SK-N-SH (cell line): ENCODE measurements at regions not wholly inside any gene's neighbourhood (a gene's known extent, or its start where the extent isn't known, plus 50 kb on each side); places are given as distances from the start of the nearest gene placed in this dataset.

Experiments
- CTCF ChIA-PET: fragments of 300-600, 350-600 bp; formaldehyde crosslinking; extraction: SDS; loops from one replicate; lab custom pipeline; 2021; lab: Yijun Ruan, JAX
- POLR2A ChIA-PET: fragments of 350-600 bp; sonication (Branson Sonifier 250); formaldehyde crosslinking; extraction: SDS; loops from one replicate; lab custom pipeline; 2020; ENCODE audit warnings: antibody characterized with exemption, inconsistent platforms; lab: Yijun Ruan, JAX
- DNase-seq: peaks from one replicate; pipeline ENCODE4 v3.0.0; 2012
- H2AFZ ChIP-seq: fragments of 200-600 bp; sonication (generic); 2 replicates; pipeline ENCODE4 v1.8.1; 2016; ENCODE audit warnings: antibody characterized with exemption, mild to moderate bottlenecking, low read depth
- H3F3A ChIP-seq: fragments of 200-600 bp; sonication (generic); replicated peaks from 2 replicates; pipeline ENCODE3; 2016; ENCODE audit warnings: antibody characterized with exemption, mild to moderate bottlenecking; ENCODE audit not compliant: insufficient read depth
- H3K27ac ChIP-seq, 2 experiments: fragments of 200-500 bp in 1 of 2; fragments of 200-600 bp in 1 of 2; sonication (Bioruptor generic) in 1 of 2; sonication (generic), shearing (Covaris generic) in 1 of 2; 2 replicates each; pipeline versions ENCODE4 v1.5.1 to v1.6.1; 2014 to 2016; ENCODE audit warnings: low read depth in 2 of 2, inconsistent platforms in 1 of 2, low read length in 1 of 2, mild to moderate bottlenecking in 1 of 2, mixed read lengths in 1 of 2
- H3K27me3 ChIP-seq: fragments of 200-600 bp; sonication (generic), shearing (Covaris generic); 2 replicates; pipeline ENCODE4 v1.6.1; 2016; ENCODE audit warnings: mixed run types; ENCODE audit not compliant: insufficient read depth
- H3K36me3 ChIP-seq, 2 experiments: fragments of 200-500 bp in 1 of 2; fragments of 200-600 bp in 1 of 2; sonication (Bioruptor generic) in 1 of 2; sonication (generic) in 1 of 2; replicated peaks in 1 of 2; 2 replicates each; pipeline versions ENCODE3 to v1.5.1; 2014 to 2016; ENCODE audit warnings: low read length in 1 of 2, mild to moderate bottlenecking in 1 of 2; ENCODE audit not compliant: insufficient read depth in 2 of 2, control insufficient read depth in 1 of 2
- H3K4me1 ChIP-seq, 2 experiments: fragments of 200-500 bp in 1 of 2; fragments of 200-600 bp in 1 of 2; sonication (Bioruptor generic) in 1 of 2; sonication (generic), shearing (Covaris generic) in 1 of 2; 2 replicates each; pipeline versions ENCODE4 v1.5.1 to v1.6.1; 2014 to 2016; ENCODE audit warnings: low read depth in 1 of 2, low read length in 1 of 2, mixed run types in 1 of 2; ENCODE audit not compliant: insufficient read depth in 2 of 2, control insufficient read depth in 1 of 2
- H3K4me2 ChIP-seq: fragments of 200-600 bp; sonication (generic), shearing (Covaris generic); 2 replicates; pipeline ENCODE4 v1.6.1; 2017; ENCODE audit warnings: mixed run types
- H3K4me3 ChIP-seq, 2 experiments: fragments of 200-500 bp in 1 of 2; fragments of 200-600 bp in 1 of 2; sonication (Bioruptor generic) in 1 of 2; sonication (generic), shearing (Covaris generic) in 1 of 2; 2 replicates each; pipeline versions ENCODE4 v1.5.1 to v1.8.1; 2014 to 2016; ENCODE audit warnings: low read depth in 2 of 2, inconsistent platforms in 1 of 2, low read length in 1 of 2, mild to moderate bottlenecking in 1 of 2, mixed read lengths in 1 of 2, moderate library complexity in 1 of 2
- H3K79me2 ChIP-seq: fragments of 200-600 bp; sonication (generic); 2 replicates; pipeline ENCODE4 v1.8.1; 2017; ENCODE audit warnings: mild to moderate bottlenecking; ENCODE audit not compliant: insufficient read depth
- H3K9ac ChIP-seq: fragments of 200-600 bp; sonication (generic); 2 replicates; pipeline ENCODE4 v1.6.1; 2017; ENCODE audit warnings: mixed run types
- H3K9me2 ChIP-seq: fragments of 200-600 bp; sonication (generic); 2 replicates; pipeline ENCODE4 v1.6.1; 2017; ENCODE audit warnings: mixed run types
- H3K9me3 ChIP-seq: fragments of 200-600 bp; sonication (generic); 2 replicates; pipeline ENCODE4 v1.6.1; 2017; ENCODE audit warnings: mixed run types, mild to moderate bottlenecking, moderate library complexity
- H4K20me1 ChIP-seq: fragments of 200-600 bp; sonication (generic); 2 replicates; pipeline ENCODE4 v1.6.1; 2017; ENCODE audit warnings: mild to moderate bottlenecking, mixed run types; ENCODE audit not compliant: insufficient read depth
- CHD2 ChIP-seq: fragments of 150-350 bp; IDR thresholded peaks from 2 replicates; pipeline ENCODE4 v1.6.1; 2018; ENCODE audit warnings: low read length; ENCODE audit not compliant: partially characterized antibody
- ELF1 ChIP-seq: IDR thresholded peaks from 2 replicates; pipeline ENCODE4 v1.4.0; 2012
- EP300 ChIP-seq, 2 experiments: IDR thresholded peaks; 2 replicates each; pipeline versions ENCODE4 v1.4.0 to v1.6.1; 2012; ENCODE audit warnings: borderline replicate concordance in 1 of 2, low read depth in 1 of 2, low read length in 1 of 2
- EZH2phosphoT487 ChIP-seq: fragments of 200-600 bp; sonication (generic); IDR thresholded peaks from 2 replicates; pipeline ENCODE4 v1.6.1; 2017; ENCODE audit warnings: low read depth, mixed run types, mild to moderate bottlenecking, antibody characterized with exemption, moderate library complexity, borderline replicate concordance
- FOSL2 ChIP-seq: IDR thresholded peaks from 2 replicates; pipeline ENCODE4 v1.4.0; 2012; ENCODE audit warnings: low read depth, mild to moderate bottlenecking, moderate library complexity, borderline replicate concordance
- FOXM1 ChIP-seq: IDR thresholded peaks from 2 replicates; pipeline ENCODE4 v1.4.0; 2012; ENCODE audit warnings: low read depth, mild to moderate bottlenecking
- GABPA ChIP-seq: IDR thresholded peaks from 2 replicates; pipeline ENCODE4 v1.4.0; 2012; ENCODE audit warnings: low read depth, mild to moderate bottlenecking
- JUND ChIP-seq: IDR thresholded peaks from 2 replicates; pipeline ENCODE4 v1.4.0; 2012
- POLR2AphosphoS5 ChIP-seq: IDR thresholded peaks from 2 replicates; pipeline ENCODE4 v1.6.1; 2012; ENCODE audit warnings: low read depth, low read length
- RCOR1 ChIP-seq: fragments of 150-350 bp; IDR thresholded peaks from 2 replicates; pipeline ENCODE4 v1.6.1; 2017; ENCODE audit warnings: antibody characterized with exemption, low read length
- RXRA ChIP-seq: IDR thresholded peaks from 2 replicates; pipeline ENCODE4 v1.4.0; 2012; ENCODE audit warnings: low read depth, mild to moderate bottlenecking, borderline replicate concordance
- TAF1 ChIP-seq: IDR thresholded peaks from 2 replicates; pipeline ENCODE4 v1.6.1; 2012; ENCODE audit warnings: low read depth, mild to moderate bottlenecking, low read length, moderate library complexity, borderline replicate concordance
- TCF12 ChIP-seq: IDR thresholded peaks from 2 replicates; pipeline ENCODE4 v1.4.0; 2012
- TEAD4 ChIP-seq: IDR thresholded peaks from 2 replicates; pipeline ENCODE4 v1.4.0; 2012; ENCODE audit warnings: mild to moderate bottlenecking, borderline replicate concordance; ENCODE audit not compliant: insufficient read depth
- YY1 ChIP-seq: IDR thresholded peaks from 2 replicates; pipeline ENCODE4 v1.4.0; 2012; ENCODE audit warnings: low read depth, mild to moderate bottlenecking
- WGBS: methylation state at CpG from one replicate; pipeline ENCODE4 v1.1.6; 2017; ENCODE audit warnings: low lambda C conversion rate; 5-methylcytosine and 5-hydroxymethylcytosine counted together
- TF ChIP-seq, protein P1 (sequence below): IDR thresholded peaks from 2 replicates; pipeline ENCODE4 v1.4.0; 2012; ENCODE audit warnings: low read depth
- TF ChIP-seq, protein P2 (sequence below): fragments of 200-600 bp; sonication (generic); IDR thresholded peaks from 2 replicates; pipeline ENCODE4 v1.6.1; 2017; ENCODE audit warnings: antibody characterized with exemption, mild to moderate bottlenecking, moderate library complexity
- TF ChIP-seq, protein P3 (sequence below): IDR thresholded peaks from 2 replicates; pipeline ENCODE4 v1.4.0; 2012; ENCODE audit warnings: low read depth, borderline replicate concordance
- TF ChIP-seq, protein P4 (sequence below): IDR thresholded peaks from 2 replicates; pipeline ENCODE4; 2012
- TF ChIP-seq, protein P5 (sequence below): fragments of 150-350 bp; IDR thresholded peaks from 2 replicates; pipeline ENCODE4 v1.6.1; 2016; ENCODE audit warnings: mild to moderate bottlenecking, low read depth, low read length

- H3K4me2 ChIP-seq = no peak overlapping the region
- DNase-seq = no peak
- no peaks in the 10 kb centered on the region for H3K79me2 ChIP-seq
- H3K27ac ChIP-seq = no peak overlapping the region
- ChIA-PET POLR2A (no interaction called here), CTCF (interaction anchor here (0.8 to 2.2 kb wide), 4 partner anchors 12 to 337 kb away, joined by 3 to 8 read pairs (median 5); no protein-coding TSS in a partner anchor)
- peaks cover 7% of the 10 kb centered on the region for H3F3A ChIP-seq
- 42% methylated on average over 2 of the region's 3 CpGs for WGBS
- H3K4me3 ChIP-seq = no peak overlapping the region
- H3K9me2 ChIP-seq = no peaks in the 10 kb centered on the region
- H3K9ac ChIP-seq = no peak overlapping the region
- no peak overlapping the region for H2AFZ ChIP-seq
- no peaks in the 10 kb centered on the region for H3K27me3 ChIP-seq
- no peaks in the 10 kb centered on the region for H3K36me3 ChIP-seq
- no peaks in the 10 kb centered on the region for H4K20me1 ChIP-seq
- H3K4me1 ChIP-seq = peaks cover 0 to 9% of the 10 kb centered on the region in 2 experiments; a peak in 3 of 4 replicates
- TF ChIP-seq CHD2 = no peak
- TF ChIP-seq FOSL2 = no peak
- no peak for TF ChIP-seq RCOR1
- TF ChIP-seq EZH2phosphoT487 = no peak
- no peak for TF ChIP-seq ELF1
- no peak for TF ChIP-seq TAF1
- no peak for TF ChIP-seq JUND
- no peak for TF ChIP-seq EP300 (IDR thresholded peaks at IDR 0.05; ENCODE audit: borderline replicate concordance in 1 of 2, low read depth in 1 of 2, low read length in 1 of 2)
- TF ChIP-seq, all 33 proteins: peak for 0
- H3K9me3 ChIP-seq = no peaks in the 10 kb centered on the region
Measured at GRCh38 chr20:36102306-36102705, 52.2 kb upstream of the EPB41L1 start.

- H3K4me2 ChIP-seq = no peak overlapping the region
- peaks cover 0 to 6% of the 10 kb centered on the region in 2 experiments; a peak in 3 of 4 replicates for H3K4me1 ChIP-seq
- TF ChIP-seq EZH2phosphoT487 (no peak), GABPA (no peak), POLR2AphosphoS5 (no peak), YY1 (no peak), RXRA (no peak), RCOR1 (no peak), FOXM1 (no peak), EP300 (IDR thresholded peaks at IDR 0.05; ENCODE audit: borderline replicate concordance in 1 of 2, low read depth in 1 of 2, low read length in 1 of 2) (no peak), TCF12 (no peak), TEAD4 (no peak), FOSL2 (no peak)
- TF ChIP-seq, protein P1, sequence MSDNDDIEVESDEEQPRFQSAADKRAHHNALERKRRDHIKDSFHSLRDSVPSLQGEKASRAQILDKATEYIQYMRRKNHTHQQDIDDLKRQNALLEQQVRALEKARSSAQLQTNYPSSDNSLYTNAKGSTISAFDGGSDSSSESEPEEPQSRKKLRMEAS = no peak
- TF ChIP-seq, protein P2, sequence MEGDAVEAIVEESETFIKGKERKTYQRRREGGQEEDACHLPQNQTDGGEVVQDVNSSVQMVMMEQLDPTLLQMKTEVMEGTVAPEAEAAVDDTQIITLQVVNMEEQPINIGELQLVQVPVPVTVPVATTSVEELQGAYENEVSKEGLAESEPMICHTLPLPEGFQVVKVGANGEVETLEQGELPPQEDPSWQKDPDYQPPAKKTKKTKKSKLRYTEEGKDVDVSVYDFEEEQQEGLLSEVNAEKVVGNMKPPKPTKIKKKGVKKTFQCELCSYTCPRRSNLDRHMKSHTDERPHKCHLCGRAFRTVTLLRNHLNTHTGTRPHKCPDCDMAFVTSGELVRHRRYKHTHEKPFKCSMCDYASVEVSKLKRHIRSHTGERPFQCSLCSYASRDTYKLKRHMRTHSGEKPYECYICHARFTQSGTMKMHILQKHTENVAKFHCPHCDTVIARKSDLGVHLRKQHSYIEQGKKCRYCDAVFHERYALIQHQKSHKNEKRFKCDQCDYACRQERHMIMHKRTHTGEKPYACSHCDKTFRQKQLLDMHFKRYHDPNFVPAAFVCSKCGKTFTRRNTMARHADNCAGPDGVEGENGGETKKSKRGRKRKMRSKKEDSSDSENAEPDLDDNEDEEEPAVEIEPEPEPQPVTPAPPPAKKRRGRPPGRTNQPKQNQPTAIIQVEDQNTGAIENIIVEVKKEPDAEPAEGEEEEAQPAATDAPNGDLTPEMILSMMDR = no peak
- TF ChIP-seq, protein P3, sequence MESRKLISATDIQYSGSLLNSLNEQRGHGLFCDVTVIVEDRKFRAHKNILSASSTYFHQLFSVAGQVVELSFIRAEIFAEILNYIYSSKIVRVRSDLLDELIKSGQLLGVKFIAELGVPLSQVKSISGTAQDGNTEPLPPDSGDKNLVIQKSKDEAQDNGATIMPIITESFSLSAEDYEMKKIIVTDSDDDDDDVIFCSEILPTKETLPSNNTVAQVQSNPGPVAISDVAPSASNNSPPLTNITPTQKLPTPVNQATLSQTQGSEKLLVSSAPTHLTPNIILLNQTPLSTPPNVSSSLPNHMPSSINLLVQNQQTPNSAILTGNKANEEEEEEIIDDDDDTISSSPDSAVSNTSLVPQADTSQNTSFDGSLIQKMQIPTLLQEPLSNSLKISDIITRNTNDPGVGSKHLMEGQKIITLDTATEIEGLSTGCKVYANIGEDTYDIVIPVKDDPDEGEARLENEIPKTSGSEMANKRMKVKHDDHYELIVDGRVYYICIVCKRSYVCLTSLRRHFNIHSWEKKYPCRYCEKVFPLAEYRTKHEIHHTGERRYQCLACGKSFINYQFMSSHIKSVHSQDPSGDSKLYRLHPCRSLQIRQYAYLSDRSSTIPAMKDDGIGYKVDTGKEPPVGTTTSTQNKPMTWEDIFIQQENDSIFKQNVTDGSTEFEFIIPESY = no peak
- TF ChIP-seq, protein P4, sequence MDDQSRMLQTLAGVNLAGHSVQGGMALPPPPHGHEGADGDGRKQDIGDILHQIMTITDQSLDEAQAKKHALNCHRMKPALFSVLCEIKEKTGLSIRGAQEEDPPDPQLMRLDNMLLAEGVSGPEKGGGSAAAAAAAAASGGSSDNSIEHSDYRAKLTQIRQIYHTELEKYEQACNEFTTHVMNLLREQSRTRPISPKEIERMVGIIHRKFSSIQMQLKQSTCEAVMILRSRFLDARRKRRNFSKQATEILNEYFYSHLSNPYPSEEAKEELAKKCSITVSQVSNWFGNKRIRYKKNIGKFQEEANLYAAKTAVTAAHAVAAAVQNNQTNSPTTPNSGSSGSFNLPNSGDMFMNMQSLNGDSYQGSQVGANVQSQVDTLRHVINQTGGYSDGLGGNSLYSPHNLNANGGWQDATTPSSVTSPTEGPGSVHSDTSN = no peak
- TF ChIP-seq, protein P5, sequence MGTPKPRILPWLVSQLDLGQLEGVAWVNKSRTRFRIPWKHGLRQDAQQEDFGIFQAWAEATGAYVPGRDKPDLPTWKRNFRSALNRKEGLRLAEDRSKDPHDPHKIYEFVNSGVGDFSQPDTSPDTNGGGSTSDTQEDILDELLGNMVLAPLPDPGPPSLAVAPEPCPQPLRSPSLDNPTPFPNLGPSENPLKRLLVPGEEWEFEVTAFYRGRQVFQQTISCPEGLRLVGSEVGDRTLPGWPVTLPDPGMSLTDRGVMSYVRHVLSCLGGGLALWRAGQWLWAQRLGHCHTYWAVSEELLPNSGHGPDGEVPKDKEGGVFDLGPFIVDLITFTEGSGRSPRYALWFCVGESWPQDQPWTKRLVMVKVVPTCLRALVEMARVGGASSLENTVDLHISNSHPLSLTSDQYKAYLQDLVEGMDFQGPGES = no peak
- TF ChIP-seq, all 33 proteins: peak for 0
- Histone ChIP-seq H4K20me1 (no peaks in the 10 kb centered on the region), H3F3A (no peaks in the 10 kb centered on the region), H2AFZ (no peak overlapping the region; the same call in 1 of the 2 replicates), H3K9ac (no peak overlapping the region), H3K9me3 (no peaks in the 10 kb centered on the region), H3K27me3 (no peaks in the 10 kb centered on the region), H3K36me3 (no peaks in the 10 kb centered on the region), H3K27ac (no peak overlapping the region), H3K79me2 (no peaks in the 10 kb centered on the region), H3K9me2 (no peaks in the 10 kb centered on the region), H3K4me3 (no peak overlapping the region)
- DNase-seq = no peak
- POLR2A ChIA-PET = no interaction called here
- CTCF ChIA-PET = interaction anchor here (0.8 to 2.2 kb wide), 5 partner anchors 12 to 336 kb away, joined by 3 to 8 read pairs (median 5); no protein-coding TSS in a partner anchor
- WGBS = 55% methylated on average over 4 of the region's 4 CpGs
Measured at GRCh38 chr20:36102809-36103596, 51.5 kb upstream of the EPB41L1 start.
